GM12878 (cell line): ENCODE measurements at regions not wholly inside any gene's neighbourhood (a gene's known extent, or its start where the extent isn't known, plus 50 kb on each side); places are given as distances from the start of the nearest gene placed in this dataset.

Experiments used
- ATAC-seq: fragments of 200-7000 bp; cut with Tn5 transposase; 3 replicates; pipeline ENCODE4 v1.9.1; 2020; ENCODE audit warnings: mild to moderate bottlenecking, moderate library complexity
- BruUV-seq: library from RNA; stranded (reverse); fragments of 400-500 nt; replicated peaks from 2 replicates; lab custom pipeline; 2021; lab: Mats Ljungman, UMichigan
- CTCF ChIA-PET: fragments of 300-600 bp; sonication (Branson Sonifier 250); formaldehyde crosslinking; extraction: SDS; loops from one replicate; lab custom pipeline; 2021; ENCODE audit warnings: inconsistent platforms; lab: Yijun Ruan, JAX
- POLR2A ChIA-PET: fragments of 350-600 bp; formaldehyde crosslinking; extraction: SDS; loops from one replicate; lab custom pipeline; 2021; ENCODE audit warnings: inconsistent platforms; lab: Charles Lee
- RAD21 ChIA-PET: fragments of 300-600 bp; sonication (Branson Sonifier 250); formaldehyde crosslinking; loops from one replicate; lab custom pipeline; 2023; ENCODE audit warnings: antibody characterized with exemption; ENCODE audit not compliant: unreplicated experiment; lab: Charles Lee
- SMC1A ChIA-PET: fragments of 300-600 bp; sonication (Branson Sonifier 250); formaldehyde crosslinking; loops from one replicate; lab custom pipeline; 2023; ENCODE audit not compliant: unreplicated experiment, uncharacterized antibody; lab: Charles Lee
- DNase-seq: peaks from one replicate; pipeline ENCODE4 v3.0.0-alpha.2; 2011; ENCODE audit warnings: low read depth, low spot score
- FAIRE-seq: peaks from 3 replicates; lab custom pipeline; 2011; peaks lifted over from hg19 to GRCh38; lab: Jason Lieb, UNC
- H2AFZ ChIP-seq: 2 replicates; pipeline ENCODE4 v1.6.0; 2011; ENCODE audit warnings: low read depth, low read length, control low read depth; ENCODE audit not compliant: control insufficient read depth
- H3K27ac ChIP-seq: 2 replicates; pipeline ENCODE4 v1.5.1; 2011; ENCODE audit warnings: control low read depth; ENCODE audit not compliant: control insufficient read depth, insufficient read depth
- H3K27me3 ChIP-seq, 2 experiments: replicated peaks in 1 of 2; 2 replicates each; pipeline versions ENCODE4 v1.6.0 to v1.6.1; 2011; ENCODE audit warnings: low read length in 1 of 2; ENCODE audit not compliant: control insufficient read depth in 2 of 2, insufficient read depth in 2 of 2
- H3K36me3 ChIP-seq, 2 experiments: 2 replicates each; pipeline ENCODE4 v1.5.1; 2011; ENCODE audit warnings: low read length in 1 of 2; ENCODE audit not compliant: control insufficient read depth in 2 of 2, insufficient read depth in 2 of 2
- H3K4me1 ChIP-seq: 2 replicates; pipeline ENCODE4 v1.6.1; 2011; ENCODE audit warnings: mild to moderate bottlenecking, low read length, moderate library complexity, mixed read lengths; ENCODE audit not compliant: control insufficient read depth, insufficient read depth
- H3K4me2 ChIP-seq: 2 replicates; pipeline ENCODE4 v1.6.0; 2011; ENCODE audit warnings: control low read depth; ENCODE audit not compliant: control insufficient read depth, insufficient read depth
- H3K4me3 ChIP-seq: fragments of 200-600 bp; sonication (generic); 2 replicates; pipeline ENCODE4 v1.5.1; 2016
- H3K79me2 ChIP-seq: 2 replicates; pipeline ENCODE4 v1.6.0; 2011; ENCODE audit warnings: low read length; ENCODE audit not compliant: control insufficient read depth, insufficient read depth
- H3K9ac ChIP-seq: 2 replicates; pipeline ENCODE4 v1.8.0; 2011; ENCODE audit warnings: low read length, control low read depth, mixed read lengths; ENCODE audit not compliant: control insufficient read depth, insufficient read depth
- H3K9me3 ChIP-seq: replicated peaks from 3 replicates; pipeline ENCODE4 v1.5.1; 2011; ENCODE audit warnings: mild to moderate bottlenecking, low read length; ENCODE audit not compliant: control insufficient read depth, insufficient read depth
- H4K20me1 ChIP-seq: 2 replicates; pipeline ENCODE4 v1.6.0; 2011; ENCODE audit not compliant: control insufficient read depth, insufficient read depth
- ASH2L ChIP-seq: fragments of 300-600, 200-600 bp; sonication (generic); IDR thresholded peaks from 2 replicates; pipeline ENCODE4 v1.6.1; 2017; ENCODE audit warnings: low read depth, mild to moderate bottlenecking, borderline replicate concordance
- CBX3 ChIP-seq: fragments of 200-600 bp; sonication (generic); IDR thresholded peaks from 2 replicates; pipeline ENCODE4 v1.6.1; 2016; ENCODE audit warnings: low read depth, borderline replicate concordance
- CBX5 ChIP-seq: sonication (generic); IDR thresholded peaks from 2 replicates; pipeline ENCODE4 v1.6.1; 2016; ENCODE audit warnings: low read depth, moderate library complexity, mild to moderate bottlenecking, inconsistent platforms
- CEBPB ChIP-seq, 2 experiments: fragments of 150-350 bp in 1 of 2; IDR thresholded peaks; 2 replicates each; pipeline ENCODE4 v1.6.1; 2012 to 2014; ENCODE audit warnings: low read depth in 2 of 2, low read length in 2 of 2, borderline replicate concordance in 1 of 2, inconsistent platforms in 1 of 2
- HDAC2 ChIP-seq: fragments of 200-600 bp; sonication (generic); IDR thresholded peaks from 2 replicates; pipeline ENCODE4 v1.6.1; 2017
- IKZF2 ChIP-seq, 2 experiments: fragments of 450-650 bp; IDR thresholded peaks; 2 replicates each; pipeline ENCODE4 v1.6.1; 2017; ENCODE audit warnings: mild to moderate bottlenecking in 2 of 2, moderate library complexity in 2 of 2
- KAT2A ChIP-seq: conservative IDR thresholded peaks from 2 replicates; pipeline ENCODE4 v1.6.1; 2011; ENCODE audit warnings: low read depth, low read length; ENCODE audit not compliant: control insufficient read depth
- MTA2 ChIP-seq: fragments of 450-650 bp; IDR thresholded peaks from 2 replicates; pipeline ENCODE4 v1.6.1; 2016; ENCODE audit warnings: low read depth, mild to moderate bottlenecking, moderate library complexity
- SIX5 ChIP-seq: IDR thresholded peaks from 2 replicates; pipeline ENCODE4 v1.6.1; 2011; ENCODE audit warnings: mild to moderate bottlenecking, low read depth, low read length, moderate library complexity; ENCODE audit not compliant: severe bottlenecking
- SUPT20H ChIP-seq: IDR thresholded peaks from 2 replicates; pipeline ENCODE4 v1.6.1; 2011; ENCODE audit warnings: low read depth, mild to moderate bottlenecking, low read length, moderate library complexity, borderline replicate concordance; ENCODE audit not compliant: control insufficient read depth
- TARDBP ChIP-seq: IDR thresholded peaks from 2 replicates; pipeline ENCODE4 v1.6.1; 2016; ENCODE audit warnings: borderline replicate concordance
- ZNF274 ChIP-seq: IDR thresholded peaks from one replicate; pipeline ENCODE4 v1.8.0; 2011; ENCODE audit not compliant: insufficient read length, insufficient read depth
- in situ Hi-C: fragments of 300-500 bp; cut with MboI; formaldehyde crosslinking; loops from 9 replicates; pipeline ENCODE4 v1.14.3; 2018; ENCODE audit warnings: mixed read lengths
- intact Hi-C: fragments of 100-400 bp; cut with micrococcal nuclease; formaldehyde crosslinking; loops from one replicate; pipeline ENCODE4 v1.14.2; 2022; ENCODE audit not compliant: unreplicated experiment
- TF ChIP-seq, protein P1 (sequence below): IDR thresholded peaks from 2 replicates; pipeline ENCODE4 v1.6.1; 2012; ENCODE audit warnings: low read length, inconsistent platforms
- TF ChIP-seq, protein P2 (sequence below): fragments of 450-650 bp; IDR thresholded peaks from 2 replicates; pipeline ENCODE4 v1.6.1; 2018; ENCODE audit warnings: mild to moderate bottlenecking, low read depth, moderate library complexity; ENCODE audit not compliant: partially characterized antibody

DNA sequence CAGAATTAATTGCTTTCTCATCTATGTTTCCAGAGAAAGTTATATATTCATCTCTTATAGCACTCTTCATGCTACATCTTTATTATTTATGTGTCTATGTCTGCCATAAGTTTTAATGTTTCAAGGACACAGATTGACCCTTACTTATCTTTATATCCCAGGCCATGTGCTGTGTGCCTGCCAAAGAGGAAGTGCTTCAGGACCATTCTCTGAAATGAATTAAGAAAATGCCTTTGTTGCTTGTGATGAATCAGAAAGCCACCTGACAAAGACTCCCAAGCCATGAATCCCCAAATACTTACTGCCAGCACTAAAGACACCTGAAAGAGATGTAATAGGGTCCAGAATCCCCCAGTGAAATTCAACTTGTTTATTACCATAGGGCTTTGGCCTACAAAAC lies 342.1 kb upstream of the C1orf87 start:
- intact Hi-C loops (no loop called here), in situ Hi-C loops (no loop called here)
- Histone ChIP-seq H3K36me3 (no peaks in the 10 kb centered on the region), H3K4me3 (no peak overlapping the region), H3K4me1 (no peaks in the 10 kb centered on the region), H3K9me3 (no peaks in the 10 kb centered on the region), H3K27ac (no peak overlapping the region), H3K9ac (no peak overlapping the region), H3K79me2 (no peaks in the 10 kb centered on the region), H3K4me2 (no peak overlapping the region), H3K27me3 (no peaks in the 10 kb centered on the region), H4K20me1 (no peaks in the 10 kb centered on the region), H2AFZ (no peak overlapping the region)
- ChIA-PET RAD21 (no interaction called here), CTCF (no interaction called here), POLR2A (no interaction called here), SMC1A (no interaction called here)
- no peak for ATAC-seq
- FAIRE-seq: no peak
- DNase-seq: no peak
- TF ChIP-seq TARDBP (no peak), KAT2A (no peak), CEBPB (IDR thresholded peaks at IDR 0.05; ENCODE audit: borderline replicate concordance in 1 of 2, low read depth in 2 of 2, low read length in 2 of 2) (no peak), ASH2L (no peak), IKZF2 (IDR thresholded peaks at IDR 0.05) (no peak), MTA2 (no peak), ZNF274 (no peak), SIX5 (no peak), CBX5 (no peak), SUPT20H (no peak), HDAC2 (no peak), CBX3 (no peak)
- TF ChIP-seq, protein P1, sequence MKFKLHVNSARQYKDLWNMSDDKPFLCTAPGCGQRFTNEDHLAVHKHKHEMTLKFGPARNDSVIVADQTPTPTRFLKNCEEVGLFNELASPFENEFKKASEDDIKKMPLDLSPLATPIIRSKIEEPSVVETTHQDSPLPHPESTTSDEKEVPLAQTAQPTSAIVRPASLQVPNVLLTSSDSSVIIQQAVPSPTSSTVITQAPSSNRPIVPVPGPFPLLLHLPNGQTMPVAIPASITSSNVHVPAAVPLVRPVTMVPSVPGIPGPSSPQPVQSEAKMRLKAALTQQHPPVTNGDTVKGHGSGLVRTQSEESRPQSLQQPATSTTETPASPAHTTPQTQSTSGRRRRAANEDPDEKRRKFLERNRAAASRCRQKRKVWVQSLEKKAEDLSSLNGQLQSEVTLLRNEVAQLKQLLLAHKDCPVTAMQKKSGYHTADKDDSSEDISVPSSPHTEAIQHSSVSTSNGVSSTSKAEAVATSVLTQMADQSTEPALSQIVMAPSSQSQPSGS: no peak
- TF ChIP-seq, protein P2, sequence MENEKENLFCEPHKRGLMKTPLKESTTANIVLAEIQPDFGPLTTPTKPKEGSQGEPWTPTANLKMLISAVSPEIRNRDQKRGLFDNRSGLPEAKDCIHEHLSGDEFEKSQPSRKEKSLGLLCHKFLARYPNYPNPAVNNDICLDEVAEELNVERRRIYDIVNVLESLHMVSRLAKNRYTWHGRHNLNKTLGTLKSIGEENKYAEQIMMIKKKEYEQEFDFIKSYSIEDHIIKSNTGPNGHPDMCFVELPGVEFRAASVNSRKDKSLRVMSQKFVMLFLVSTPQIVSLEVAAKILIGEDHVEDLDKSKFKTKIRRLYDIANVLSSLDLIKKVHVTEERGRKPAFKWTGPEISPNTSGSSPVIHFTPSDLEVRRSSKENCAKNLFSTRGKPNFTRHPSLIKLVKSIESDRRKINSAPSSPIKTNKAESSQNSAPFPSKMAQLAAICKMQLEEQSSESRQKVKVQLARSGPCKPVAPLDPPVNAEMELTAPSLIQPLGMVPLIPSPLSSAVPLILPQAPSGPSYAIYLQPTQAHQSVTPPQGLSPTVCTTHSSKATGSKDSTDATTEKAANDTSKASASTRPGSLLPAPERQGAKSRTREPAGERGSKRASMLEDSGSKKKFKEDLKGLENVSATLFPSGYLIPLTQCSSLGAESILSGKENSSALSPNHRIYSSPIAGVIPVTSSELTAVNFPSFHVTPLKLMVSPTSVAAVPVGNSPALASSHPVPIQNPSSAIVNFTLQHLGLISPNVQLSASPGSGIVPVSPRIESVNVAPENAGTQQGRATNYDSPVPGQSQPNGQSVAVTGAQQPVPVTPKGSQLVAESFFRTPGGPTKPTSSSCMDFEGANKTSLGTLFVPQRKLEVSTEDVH: no peak
- BruUV-seq: no TSS peak
